CD4-positive, alpha-beta T cell (primary cell): ENCODE measurements at regions not wholly inside any gene's neighbourhood (a gene's known extent, or its start where the extent isn't known, plus 50 kb on each side); places are given as distances from the start of the nearest gene placed in this dataset.
"Not testable (repeated sequence)": the region's sequence is repeated elsewhere in the genome, so short reads cannot be mapped to it uniquely, and the experiment has no call there.

ENCODE experiments used
- ATAC-seq: fragments of 200-7000 bp; cut with Tn5 transposase; one replicate; pipeline ENCODE4 v1.10.0; 2022; ENCODE audit warnings: mild to moderate bottlenecking; ENCODE audit not compliant: poor library complexity
- CTCF ChIA-PET: fragments of 350-600 bp; sonication (Branson Sonifier 250); formaldehyde crosslinking; loops from one replicate; lab custom pipeline; 2021; ENCODE audit warnings: antibody characterized with exemption, inconsistent platforms; lab: Charles Lee
- POLR2A ChIA-PET: fragments of 350-600 bp; sonication (Branson Sonifier 250); formaldehyde crosslinking; loops from one replicate; lab custom pipeline; 2021; ENCODE audit warnings: antibody characterized with exemption, inconsistent platforms; lab: Charles Lee
- DNase-seq, 14 experiments: peaks; one replicate each; pipeline ENCODE4 v3.0.0-alpha.2; 2013 to 2020; ENCODE audit warnings: mixed read lengths in 2 of 14
- H3K27ac ChIP-seq, 2 donors: one replicate each; pipeline versions ENCODE4 v1.5.1 to v1.7.0; 2013; ENCODE audit warnings: low read length in 2 of 2, low read depth in 1 of 2, mild to moderate bottlenecking in 1 of 2
- H3K27me3 ChIP-seq, 2 experiments: 1 replicate in 1 of 2; 2 replicates in 1 of 2; pipeline versions ENCODE4 v1.6.1 to v1.7.0; 2013; ENCODE audit warnings: low read length in 2 of 2, control low read depth in 1 of 2, mild to moderate bottlenecking in 1 of 2, moderate library complexity in 1 of 2; ENCODE audit not compliant: insufficient read depth in 2 of 2, control insufficient read depth in 1 of 2
- H3K36me3 ChIP-seq: one replicate; pipeline ENCODE4 v1.6.1; 2013; ENCODE audit warnings: low read length, control low read depth; ENCODE audit not compliant: insufficient read depth
- H3K4me1 ChIP-seq: one replicate; pipeline ENCODE4 v1.6.1; 2013; ENCODE audit warnings: low read length, control low read depth; ENCODE audit not compliant: insufficient read depth
- H3K4me3 ChIP-seq: one replicate; pipeline ENCODE4 v1.5.1; 2013; ENCODE audit warnings: mild to moderate bottlenecking, low read length, moderate library complexity
- H3K9me3 ChIP-seq, 2 experiments: 1 replicate in 1 of 2; 2 replicates in 1 of 2; pipeline versions ENCODE4 v1.6.1 to v1.7.0; 2013; ENCODE audit warnings: low read length in 2 of 2, mild to moderate bottlenecking in 2 of 2, control low read depth in 1 of 2, moderate library complexity in 1 of 2; ENCODE audit not compliant: control insufficient read depth in 1 of 2, insufficient read depth in 1 of 2
- H3K27ac Mint-ChIP-seq: one replicate; pipeline ENCODE4 v1.8.0; 2020; ENCODE audit warnings: mixed read lengths
- H3K27me3 Mint-ChIP-seq: one replicate; pipeline ENCODE4 v1.8.0; 2021; ENCODE audit warnings: mixed read lengths
- H3K36me3 Mint-ChIP-seq: one replicate; pipeline ENCODE4 v1.8.0; 2021; ENCODE audit warnings: low read depth, mixed read lengths
- H3K4me1 Mint-ChIP-seq: one replicate; pipeline ENCODE4 v1.8.0; 2021; ENCODE audit warnings: low read depth, mixed read lengths
- H3K4me3 Mint-ChIP-seq: one replicate; pipeline ENCODE4 v1.8.0; 2020; ENCODE audit warnings: mild to moderate bottlenecking, mixed read lengths
- H3K9me3 Mint-ChIP-seq: one replicate; pipeline ENCODE4 v1.8.0; 2020; ENCODE audit warnings: mixed read lengths
- intact Hi-C, 2 experiments: fragments of 100-400 bp; cut with DNase I in 1 of 2; cut with micrococcal nuclease in 1 of 2; formaldehyde crosslinking; loops; one replicate each; pipeline versions ENCODE4 v1.15.1 to v1.9.0; 2023 to 2025; cut with DNase I, micrococcal nuclease
- TF ChIP-seq, protein P1 (sequence below): fragments of 200-600 bp; IDR thresholded peaks from one replicate; pipeline ENCODE4 v1.8.0; 2022; ENCODE audit warnings: antibody characterized with exemption, mild to moderate bottlenecking

DNA sequence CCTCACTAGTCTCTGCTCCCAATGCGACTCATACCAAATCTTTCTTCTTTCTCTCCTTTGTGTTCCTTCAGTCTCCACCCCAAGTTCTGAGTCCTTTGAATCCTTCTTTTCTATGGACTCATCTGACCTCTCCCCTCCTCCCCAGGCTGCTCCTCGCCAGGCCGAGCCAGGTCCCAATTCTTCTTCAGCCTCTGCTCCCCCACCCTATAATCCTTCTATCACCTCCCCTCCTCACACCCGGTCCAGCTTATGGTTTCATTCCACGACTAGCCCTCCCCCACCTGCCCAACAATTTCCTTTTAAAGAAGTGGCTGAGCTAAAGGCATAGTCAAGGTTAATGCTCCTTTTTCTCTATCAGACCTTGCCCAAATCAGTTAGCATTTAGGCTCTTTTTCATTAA, 518.5 kb downstream of the MATN1 start:
- H3K4me1 Mint-ChIP-seq, H3K27ac Mint-ChIP-seq, H3K36me3 Mint-ChIP-seq, H3K9me3 Mint-ChIP-seq, H3K4me1 ChIP-seq, H3K4me3 ChIP-seq, H3K27me3 ChIP-seq, intact Hi-C loops, POLR2A ChIA-PET, H3K9me3 ChIP-seq, H3K4me3 Mint-ChIP-seq, ATAC-seq, CTCF ChIA-PET, DNase-seq, H3K27ac ChIP-seq, H3K27me3 Mint-ChIP-seq, H3K36me3 ChIP-seq: not testable (repeated sequence)

- CTCF ChIA-PET, result no interaction called here
- intact Hi-C loops, result no loop called here
- Histone ChIP-seq H3K27me3 (no peaks in the 10 kb centered on the region), H3K9me3 (peaks cover 0 to 8% of the 10 kb centered on the region in 2 experiments), H3K4me3 (no peak overlapping the region), H3K27ac (no peak overlapping the region), H3K36me3 (no peaks in the 10 kb centered on the region), H3K4me1 (peaks cover 7% of the 10 kb centered on the region)
- DNase-seq, result no peak
- H3K36me3 Mint-ChIP-seq, result no peaks in the 10 kb centered on the region
- ATAC-seq, result no peak
- H3K27ac Mint-ChIP-seq, result no peak overlapping the region
- H3K9me3 Mint-ChIP-seq, result peaks cover 2% of the 10 kb centered on the region
- H3K4me3 Mint-ChIP-seq, result no peak overlapping the region
- H3K4me1 Mint-ChIP-seq, result no peaks in the 10 kb centered on the region
- H3K27me3 Mint-ChIP-seq, result peaks cover 21% of the 10 kb centered on the region
- POLR2A ChIA-PET, result no interaction called here
- TF ChIP-seq, protein P1, sequence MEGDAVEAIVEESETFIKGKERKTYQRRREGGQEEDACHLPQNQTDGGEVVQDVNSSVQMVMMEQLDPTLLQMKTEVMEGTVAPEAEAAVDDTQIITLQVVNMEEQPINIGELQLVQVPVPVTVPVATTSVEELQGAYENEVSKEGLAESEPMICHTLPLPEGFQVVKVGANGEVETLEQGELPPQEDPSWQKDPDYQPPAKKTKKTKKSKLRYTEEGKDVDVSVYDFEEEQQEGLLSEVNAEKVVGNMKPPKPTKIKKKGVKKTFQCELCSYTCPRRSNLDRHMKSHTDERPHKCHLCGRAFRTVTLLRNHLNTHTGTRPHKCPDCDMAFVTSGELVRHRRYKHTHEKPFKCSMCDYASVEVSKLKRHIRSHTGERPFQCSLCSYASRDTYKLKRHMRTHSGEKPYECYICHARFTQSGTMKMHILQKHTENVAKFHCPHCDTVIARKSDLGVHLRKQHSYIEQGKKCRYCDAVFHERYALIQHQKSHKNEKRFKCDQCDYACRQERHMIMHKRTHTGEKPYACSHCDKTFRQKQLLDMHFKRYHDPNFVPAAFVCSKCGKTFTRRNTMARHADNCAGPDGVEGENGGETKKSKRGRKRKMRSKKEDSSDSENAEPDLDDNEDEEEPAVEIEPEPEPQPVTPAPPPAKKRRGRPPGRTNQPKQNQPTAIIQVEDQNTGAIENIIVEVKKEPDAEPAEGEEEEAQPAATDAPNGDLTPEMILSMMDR, result no peak
Observed at GRCh38 chr1:30201015-30201414, 522.4 kb downstream of the MATN1 start.

GRCh38 chr1:30200161-30200560, 523.2 kb downstream of the MATN1 start:
- TF ChIP-seq, protein P1, result no peak
- peaks cover 7% of the 10 kb centered on the region for H3K4me1 ChIP-seq
- Mint-ChIP-seq H3K4me3 (no peak overlapping the region), H3K9me3 (peaks cover 2% of the 10 kb centered on the region), H3K36me3 (no peaks in the 10 kb centered on the region), H3K27ac (no peak overlapping the region), H3K27me3 (peaks cover 24% of the 10 kb centered on the region), H3K4me1 (no peaks in the 10 kb centered on the region)
- H3K9me3 ChIP-seq, result peaks cover 0 to 8% of the 10 kb centered on the region in 2 experiments
- no peak overlapping the region for H3K4me3 ChIP-seq
- no peaks in the 10 kb centered on the region for H3K27me3 ChIP-seq
- DNase-seq, result no peak
- ChIA-PET POLR2A (no interaction called here), CTCF (no interaction called here)
- intact Hi-C loops, result no loop called here
- no peaks in the 10 kb centered on the region for H3K36me3 ChIP-seq
- H3K27ac ChIP-seq, result no peak overlapping the region
- ATAC-seq, result no peak

- H3K4me3 Mint-ChIP-seq, result no peak overlapping the region
- no peak for ATAC-seq
Observed at GRCh38 chr1:30199563-30199962, 523.8 kb downstream of the MATN1 start.

More at GRCh38 chr1:30199563-30199962, 523.8 kb downstream of the MATN1 start:
- H3K9me3 Mint-ChIP-seq, result peaks cover 2% of the 10 kb centered on the region
- intact Hi-C loops, result no loop called here
- H3K4me1 Mint-ChIP-seq, result no peaks in the 10 kb centered on the region
- no peaks in the 10 kb centered on the region for H3K27me3 ChIP-seq
- no peaks in the 10 kb centered on the region for H3K36me3 Mint-ChIP-seq
- CTCF ChIA-PET, result no interaction called here
- H3K9me3 ChIP-seq, result peaks cover 0 to 8% of the 10 kb centered on the region in 2 experiments
- DNase-seq, result no peak
- H3K27me3 Mint-ChIP-seq, result peaks cover 30% of the 10 kb centered on the region
- no peaks in the 10 kb centered on the region for H3K36me3 ChIP-seq
- H3K27ac Mint-ChIP-seq, result no peak overlapping the region
- POLR2A ChIA-PET, result no interaction called here
- H3K4me1 ChIP-seq, result peaks cover 7% of the 10 kb centered on the region
- no peak overlapping the region for H3K4me3 ChIP-seq
- no peak overlapping the region for H3K27ac ChIP-seq
- TF ChIP-seq, protein P1, result no peak
